ENCODE measurements at regions not wholly inside any gene's neighbourhood (a gene's known extent, or its start where the extent isn't known, plus 50 kb on each side); places are given as distances from the start of the nearest gene placed in this dataset.

GRCh38 chr1:29804181-29804899, 568.0 kb downstream of the PTPRU start:
- no peak for TF ChIP-seq CTCF (IDR thresholded peaks at IDR 0.05)
- no peak for TF ChIP-seq POLR2AphosphoS5 (IDR thresholded peaks at IDR 0.05)
